PC-3 (cell line): ENCODE measurements at regions not wholly inside any gene's neighbourhood (a gene's known extent, or its start where the extent isn't known, plus 50 kb on each side); places are given as distances from the start of the nearest gene placed in this dataset.

Source experiments
- CTCF ChIP-seq: fragments of 300-600 bp; sonication (generic); conservative IDR thresholded peaks from 2 replicates; pipeline ENCODE4 v1.5.1; 2017; ENCODE audit warnings: antibody characterized with exemption, low read depth, mild to moderate bottlenecking, low read length
- EZH2phosphoT487 ChIP-seq: fragments of 300-600 bp; sonication (generic); IDR thresholded peaks from 2 replicates; pipeline ENCODE4 v1.6.1; 2018; ENCODE audit warnings: mild to moderate bottlenecking, antibody characterized with exemption, low read length, borderline replicate concordance

GRCh38 chr1:189084811-189085210 is 1392.9 kb downstream of the BRINP3 start:
- no peak for TF ChIP-seq CTCF
- no peak for TF ChIP-seq EZH2phosphoT487
